ENCODE measurements at regions not wholly inside any gene's neighbourhood (a gene's known extent, or its start where the extent isn't known, plus 50 kb on each side); places are given as distances from the start of the nearest gene placed in this dataset.

DNA sequence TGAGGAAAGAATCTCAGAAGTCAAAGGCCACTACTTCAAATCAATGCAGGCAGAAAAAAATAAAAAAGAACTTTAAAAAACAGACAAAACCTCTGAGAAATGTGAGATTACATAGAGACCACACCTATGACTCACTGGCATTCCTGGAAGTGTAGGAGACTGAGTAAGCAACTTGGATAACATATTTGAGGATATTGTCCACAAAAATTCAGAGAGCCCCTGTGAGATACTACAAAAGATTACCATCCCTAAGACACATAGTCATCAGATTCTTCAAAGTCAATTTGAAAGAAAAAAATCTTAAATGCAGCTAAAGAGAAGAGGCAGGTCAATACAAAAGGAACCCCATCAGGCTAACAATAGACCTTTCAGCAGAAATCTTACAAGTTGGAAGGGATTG is 887.3 kb downstream of the NTRK3 start:
- TF ChIP-seq, protein P1, sequence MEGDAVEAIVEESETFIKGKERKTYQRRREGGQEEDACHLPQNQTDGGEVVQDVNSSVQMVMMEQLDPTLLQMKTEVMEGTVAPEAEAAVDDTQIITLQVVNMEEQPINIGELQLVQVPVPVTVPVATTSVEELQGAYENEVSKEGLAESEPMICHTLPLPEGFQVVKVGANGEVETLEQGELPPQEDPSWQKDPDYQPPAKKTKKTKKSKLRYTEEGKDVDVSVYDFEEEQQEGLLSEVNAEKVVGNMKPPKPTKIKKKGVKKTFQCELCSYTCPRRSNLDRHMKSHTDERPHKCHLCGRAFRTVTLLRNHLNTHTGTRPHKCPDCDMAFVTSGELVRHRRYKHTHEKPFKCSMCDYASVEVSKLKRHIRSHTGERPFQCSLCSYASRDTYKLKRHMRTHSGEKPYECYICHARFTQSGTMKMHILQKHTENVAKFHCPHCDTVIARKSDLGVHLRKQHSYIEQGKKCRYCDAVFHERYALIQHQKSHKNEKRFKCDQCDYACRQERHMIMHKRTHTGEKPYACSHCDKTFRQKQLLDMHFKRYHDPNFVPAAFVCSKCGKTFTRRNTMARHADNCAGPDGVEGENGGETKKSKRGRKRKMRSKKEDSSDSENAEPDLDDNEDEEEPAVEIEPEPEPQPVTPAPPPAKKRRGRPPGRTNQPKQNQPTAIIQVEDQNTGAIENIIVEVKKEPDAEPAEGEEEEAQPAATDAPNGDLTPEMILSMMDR (conservative IDR thresholded peaks at IDR 0.05; ENCODE audit: low read depth, low read length) = no peak
- no peak for TF ChIP-seq EZH2 (IDR thresholded peaks at IDR 0.05; ENCODE audit: borderline replicate concordance, low read depth, low read length, poor library complexity, severe bottlenecking)
- Histone ChIP-seq H3K27ac (ENCODE audit: low read depth, low read length, poor library complexity, severe bottlenecking) (no peak overlapping the region), H3K36me3 (ENCODE audit: insufficient read depth, low read length, poor library complexity, severe bottlenecking) (no peaks in the 10 kb centered on the region), H3K4me1 (ENCODE audit: insufficient read depth, low read length, poor library complexity, severe bottlenecking) (no peaks in the 10 kb centered on the region), H3K9me3 (ENCODE audit: low read depth, low read length, poor library complexity, severe bottlenecking) (peaks cover 52% of the 10 kb centered on the region), H3K27me3 (replicated peaks; ENCODE audit: insufficient read depth, low read depth, low read length, poor library complexity) (no peaks in the 10 kb centered on the region), H3K4me3 (ENCODE audit: low read depth, low read length, poor library complexity, severe bottlenecking) (no peak overlapping the region)
- ChIA-PET POLR2A (ENCODE audit: low non-redundant PET) (no interaction called here), CTCF (no interaction called here)
- BruUV-seq (replicated peaks) = no TSS peak
- intact Hi-C loops (cut with micrococcal nuclease; ENCODE audit: unreplicated experiment) = no loop called here
- DNase-seq (ENCODE audit: low spot score) = no peak

DNA sequence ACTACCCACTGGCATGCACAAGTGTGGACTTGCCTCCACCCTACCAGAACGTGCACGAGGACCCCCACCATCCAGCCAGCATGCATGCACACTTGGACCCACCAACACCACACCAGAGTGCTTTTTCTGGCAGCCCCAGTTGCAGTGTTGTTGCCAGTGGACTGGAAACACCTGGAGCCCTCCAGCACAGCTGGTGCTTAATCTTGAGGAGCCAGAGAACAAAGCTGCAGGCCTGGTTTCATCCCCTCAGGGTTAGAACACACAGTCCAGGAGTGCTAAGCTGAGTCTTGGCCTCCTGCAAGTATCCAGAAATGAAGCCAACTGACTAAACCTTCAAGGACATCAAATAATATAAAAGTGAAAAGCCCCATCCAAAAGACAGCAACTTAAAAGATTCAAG is 888.0 kb downstream of the NTRK3 start:
- no peak overlapping the region for H3K4me3 ChIP-seq (ENCODE audit: low read depth, low read length, poor library complexity, severe bottlenecking)
- DNase-seq (ENCODE audit: low spot score) = no peak
- intact Hi-C loops (cut with micrococcal nuclease; ENCODE audit: unreplicated experiment) = no loop called here
- H3K36me3 ChIP-seq (ENCODE audit: insufficient read depth, low read length, poor library complexity, severe bottlenecking) = no peaks in the 10 kb centered on the region
- no peaks in the 10 kb centered on the region for H3K27me3 ChIP-seq (replicated peaks; ENCODE audit: insufficient read depth, low read depth, low read length, poor library complexity)
- H3K27ac ChIP-seq (ENCODE audit: low read depth, low read length, poor library complexity, severe bottlenecking) = no peak overlapping the region
- BruUV-seq (replicated peaks) = no TSS peak
- ChIA-PET CTCF (no interaction called here), POLR2A (ENCODE audit: low non-redundant PET) (no interaction called here)
- H3K4me1 ChIP-seq (ENCODE audit: insufficient read depth, low read length, poor library complexity, severe bottlenecking) = no peaks in the 10 kb centered on the region
- TF ChIP-seq, protein P1 (conservative IDR thresholded peaks at IDR 0.05; ENCODE audit: low read depth, low read length) = no peak
- no peak for TF ChIP-seq EZH2 (IDR thresholded peaks at IDR 0.05; ENCODE audit: borderline replicate concordance, low read depth, low read length, poor library complexity, severe bottlenecking)
- peaks cover 58% of the 10 kb centered on the region for H3K9me3 ChIP-seq (ENCODE audit: low read depth, low read length, poor library complexity, severe bottlenecking)

DNA sequence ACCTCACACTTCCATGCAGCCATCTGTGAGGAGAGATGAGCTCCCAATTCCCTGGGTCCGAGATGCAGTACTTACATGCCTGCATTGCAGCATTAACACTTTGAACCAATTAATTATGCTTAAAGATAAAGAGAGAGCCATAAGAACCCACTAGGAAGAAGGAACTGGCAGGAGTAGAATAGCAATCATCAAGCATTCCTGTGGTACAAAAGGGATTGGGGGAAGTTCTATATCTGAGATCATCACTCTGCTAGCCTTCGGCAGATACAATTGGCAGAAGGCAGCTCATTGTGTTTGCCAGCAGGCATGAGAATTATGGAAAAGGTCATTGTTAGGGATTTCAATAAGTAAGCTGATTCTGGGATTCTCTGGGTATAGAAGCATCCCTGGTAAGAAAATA is 891.4 kb downstream of the NTRK3 start:
- no peak overlapping the region for H3K27ac ChIP-seq (ENCODE audit: low read depth, low read length, poor library complexity, severe bottlenecking)
- no peak for DNase-seq (ENCODE audit: low spot score)
- intact Hi-C loops (cut with micrococcal nuclease; ENCODE audit: unreplicated experiment) = no loop called here
- no peak for TF ChIP-seq EZH2 (IDR thresholded peaks at IDR 0.05; ENCODE audit: borderline replicate concordance, low read depth, low read length, poor library complexity, severe bottlenecking)
- TF ChIP-seq, protein P1 (conservative IDR thresholded peaks at IDR 0.05; ENCODE audit: low read depth, low read length) = no peak
- POLR2A ChIA-PET (ENCODE audit: low non-redundant PET) = no interaction called here
- H3K4me1 ChIP-seq (ENCODE audit: insufficient read depth, low read length, poor library complexity, severe bottlenecking) = no peaks in the 10 kb centered on the region
- H3K27me3 ChIP-seq (replicated peaks; ENCODE audit: insufficient read depth, low read depth, low read length, poor library complexity) = no peaks in the 10 kb centered on the region
- no TSS peak for BruUV-seq (replicated peaks)
- no peak overlapping the region for H3K4me3 ChIP-seq (ENCODE audit: low read depth, low read length, poor library complexity, severe bottlenecking)
- CTCF ChIA-PET = no interaction called here
- H3K9me3 ChIP-seq (ENCODE audit: low read depth, low read length, poor library complexity, severe bottlenecking) = peaks cover 55% of the 10 kb centered on the region
- H3K36me3 ChIP-seq (ENCODE audit: insufficient read depth, low read length, poor library complexity, severe bottlenecking) = no peaks in the 10 kb centered on the region

Measured in A673 (cell line).